HG02763 (cell line): ENCODE measurements at regions not wholly inside any gene's neighbourhood (a gene's known extent, or its start where the extent isn't known, plus 50 kb on each side); places are given as distances from the start of the nearest gene placed in this dataset.
"Not testable (repeated sequence)": the region's sequence is repeated elsewhere in the genome, so short reads cannot be mapped to it uniquely, and the experiment has no call there.

Experiments
- ATAC-seq: cut with Tn5 transposase; IDR thresholded peaks from one replicate; pipeline ENCODE4 v1.9.1; 2021; ENCODE audit warnings: mild to moderate bottlenecking, moderate library complexity; ENCODE audit not compliant: unreplicated experiment

DNA sequence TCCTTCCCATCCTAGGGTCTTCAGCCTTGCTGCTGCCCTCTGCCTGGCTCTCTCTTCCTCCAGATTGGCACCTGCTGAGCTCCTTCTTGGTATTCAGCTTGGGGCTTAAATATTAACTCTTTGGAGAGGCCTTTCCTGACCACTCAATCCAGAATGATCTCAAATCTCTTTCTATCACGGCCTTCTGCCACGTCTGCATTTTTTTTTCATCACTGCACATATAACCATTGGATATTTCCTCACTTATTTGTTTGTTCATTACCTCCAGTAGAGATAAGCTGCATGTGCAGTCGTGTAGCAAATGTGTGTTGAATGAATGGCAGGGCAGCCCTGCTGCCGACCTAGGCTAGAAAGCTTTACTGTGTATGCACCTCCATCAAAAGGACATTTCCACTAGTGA is 51.6 kb upstream of the MPP7 start:
- no peak for ATAC-seq

DNA sequence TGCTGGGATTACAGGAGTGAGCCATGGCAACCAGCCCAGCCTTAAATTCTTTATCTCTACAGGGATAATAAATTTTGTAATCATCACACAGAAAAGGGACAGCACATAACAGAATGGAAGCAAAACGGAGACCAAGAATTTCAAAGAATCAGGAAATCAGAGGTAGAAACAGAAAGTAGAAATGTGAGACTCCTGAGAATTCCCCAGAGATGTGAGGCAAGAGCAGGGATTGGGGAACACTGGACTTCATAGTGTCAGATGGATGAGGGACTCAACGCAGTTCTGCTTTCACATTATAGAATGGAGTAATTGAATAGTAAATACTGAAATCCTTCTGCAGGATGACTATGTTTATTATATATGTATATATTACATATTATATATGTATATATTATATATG is 52.5 kb upstream of the MPP7 start:
- ATAC-seq, result no peak

DNA sequence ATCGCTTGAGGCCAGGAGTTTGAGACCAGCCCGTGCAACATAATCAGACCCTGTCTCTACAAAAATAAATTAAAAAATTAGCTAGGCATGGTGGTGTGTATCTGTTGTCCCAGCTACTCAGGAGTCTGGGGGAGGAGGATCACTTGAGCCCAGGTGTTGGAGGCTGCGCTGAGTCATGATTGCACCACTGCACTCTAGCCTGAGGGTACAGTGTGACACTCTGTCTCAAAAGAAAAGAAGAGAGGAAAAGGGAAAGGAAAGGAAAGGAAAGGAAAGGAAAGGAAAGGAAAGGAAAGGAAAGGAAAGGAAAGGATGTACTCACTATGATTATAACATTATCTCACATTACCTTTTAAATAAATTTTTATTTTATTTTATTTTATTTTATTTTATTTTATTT is 56.5 kb upstream of the MPP7 start:
- ATAC-seq, result no peak

DNA sequence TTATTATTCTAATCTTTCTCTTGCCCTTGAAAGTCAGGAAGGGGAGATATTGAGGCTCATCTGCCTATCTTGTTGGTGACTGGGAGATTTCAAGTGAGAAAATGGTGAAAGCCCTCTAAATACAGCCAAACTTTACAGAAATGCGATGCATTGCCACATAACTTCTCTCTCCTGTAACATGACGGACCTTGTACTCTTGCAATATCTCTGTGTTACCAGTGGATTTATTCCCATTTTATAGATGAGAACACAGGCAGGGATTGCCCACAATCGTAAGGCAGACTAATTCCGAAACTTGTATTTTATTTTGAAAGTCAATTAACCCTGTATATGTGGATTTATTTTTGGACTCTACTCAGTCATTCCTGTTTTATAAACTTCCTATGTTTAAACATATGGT is 57.3 kb upstream of the MPP7 start:
- no peak for ATAC-seq

DNA sequence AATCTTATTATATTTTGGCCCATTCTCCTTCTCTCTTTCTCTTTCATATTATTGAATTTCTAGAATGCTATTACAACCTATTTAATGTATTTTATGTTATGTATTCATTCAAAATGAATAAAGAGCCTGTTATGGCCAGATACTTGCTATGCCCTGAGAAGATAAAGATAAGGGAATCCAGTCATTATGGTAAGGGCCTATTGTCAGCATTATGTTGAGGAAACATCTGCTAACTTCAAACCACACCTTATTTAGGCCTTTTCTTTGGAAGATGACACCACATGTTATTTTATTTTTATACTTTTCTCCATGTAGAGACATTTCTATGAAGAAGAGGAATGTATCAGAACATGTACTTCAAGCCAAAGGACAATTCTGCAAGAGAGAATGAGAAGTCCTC is 60.5 kb upstream of the MPP7 start:
- ATAC-seq, result no peak

DNA sequence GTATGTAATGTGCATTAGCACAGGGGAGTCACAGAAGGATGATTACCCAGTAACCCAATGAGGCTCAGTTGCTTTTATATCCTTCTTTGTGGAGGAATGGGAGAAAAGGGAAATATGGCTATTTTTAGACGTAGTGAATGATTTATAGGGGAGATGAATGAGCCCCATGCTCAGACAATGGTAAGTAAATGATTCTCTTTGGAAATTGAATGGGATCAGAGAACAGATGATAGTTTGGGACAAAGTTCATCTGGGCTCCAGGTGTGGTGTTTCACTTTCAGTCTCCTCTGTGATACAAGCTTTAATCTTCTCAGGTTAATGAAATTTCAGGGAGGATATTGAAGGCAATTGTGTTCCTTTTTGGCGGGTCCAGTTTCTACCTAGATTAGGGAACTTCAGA is 63.0 kb upstream of the MPP7 start:
- no peak for ATAC-seq

DNA sequence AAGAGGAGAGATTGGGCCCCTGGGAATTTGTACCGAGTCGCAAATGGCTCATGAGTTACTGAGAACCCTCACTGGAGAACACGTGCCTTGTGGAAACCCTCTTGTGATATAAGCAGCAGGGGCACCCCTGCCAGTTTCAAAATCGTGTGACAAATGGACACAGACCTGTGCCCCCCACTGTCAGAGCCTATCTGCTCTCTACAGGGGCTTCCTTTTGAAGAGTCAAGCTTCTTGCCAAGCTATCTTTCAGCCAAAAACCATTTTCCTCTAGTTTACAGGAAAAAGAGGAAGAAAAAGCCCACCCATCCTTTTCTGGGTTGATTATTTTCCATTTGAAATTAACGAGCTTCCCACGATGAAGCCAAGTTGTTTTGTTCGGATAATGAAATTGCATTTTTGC is 64.1 kb upstream of the MPP7 start:
- no peak for ATAC-seq

DNA sequence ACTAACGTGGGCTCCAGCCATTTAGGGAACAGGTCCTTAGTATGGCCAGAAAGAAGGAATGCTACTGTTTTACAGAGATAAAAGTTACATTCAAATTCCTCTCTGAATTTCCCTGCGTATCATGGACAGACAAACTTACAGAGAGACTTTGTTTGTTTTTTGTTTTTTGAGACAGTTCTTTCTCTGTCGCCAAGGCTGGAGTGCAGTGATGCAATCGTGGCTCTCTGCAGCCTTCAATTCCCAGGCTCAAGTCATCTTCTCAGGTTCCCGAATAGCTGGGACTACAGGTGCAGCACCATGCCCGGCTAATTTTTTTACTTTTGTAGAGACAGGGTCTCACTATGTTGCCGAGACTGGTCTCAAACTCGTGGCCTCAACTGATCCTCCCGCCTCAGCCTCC is 64.5 kb upstream of the MPP7 start:
- ATAC-seq, result no peak

DNA sequence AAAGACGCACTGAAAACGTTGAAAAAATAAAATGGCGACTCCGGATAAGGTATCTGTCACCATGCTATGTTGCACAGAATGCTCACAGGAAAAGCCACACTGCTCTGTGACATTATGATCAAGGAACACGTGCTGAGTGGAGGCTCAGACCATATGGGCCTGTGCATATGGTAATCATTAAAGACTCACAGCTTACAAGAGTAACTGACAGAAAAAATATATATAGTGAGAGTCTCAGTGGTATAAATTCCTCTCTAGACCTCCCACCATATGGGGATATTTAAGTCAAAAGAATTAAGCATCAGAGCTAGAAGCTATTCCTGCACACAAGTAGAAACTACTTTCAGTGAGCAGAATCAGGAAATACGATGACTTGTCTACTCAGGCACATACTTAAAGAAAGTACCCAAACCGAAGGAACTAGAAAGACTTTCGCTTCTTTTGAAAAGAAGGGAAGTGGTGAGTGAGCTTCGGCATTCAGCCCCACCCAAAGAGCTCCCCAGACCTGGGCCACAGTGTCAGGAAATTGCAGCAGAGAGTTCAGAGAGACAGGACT is 65.1 kb upstream of the MPP7 start:
- ATAC-seq, result peak; percentile 78

DNA sequence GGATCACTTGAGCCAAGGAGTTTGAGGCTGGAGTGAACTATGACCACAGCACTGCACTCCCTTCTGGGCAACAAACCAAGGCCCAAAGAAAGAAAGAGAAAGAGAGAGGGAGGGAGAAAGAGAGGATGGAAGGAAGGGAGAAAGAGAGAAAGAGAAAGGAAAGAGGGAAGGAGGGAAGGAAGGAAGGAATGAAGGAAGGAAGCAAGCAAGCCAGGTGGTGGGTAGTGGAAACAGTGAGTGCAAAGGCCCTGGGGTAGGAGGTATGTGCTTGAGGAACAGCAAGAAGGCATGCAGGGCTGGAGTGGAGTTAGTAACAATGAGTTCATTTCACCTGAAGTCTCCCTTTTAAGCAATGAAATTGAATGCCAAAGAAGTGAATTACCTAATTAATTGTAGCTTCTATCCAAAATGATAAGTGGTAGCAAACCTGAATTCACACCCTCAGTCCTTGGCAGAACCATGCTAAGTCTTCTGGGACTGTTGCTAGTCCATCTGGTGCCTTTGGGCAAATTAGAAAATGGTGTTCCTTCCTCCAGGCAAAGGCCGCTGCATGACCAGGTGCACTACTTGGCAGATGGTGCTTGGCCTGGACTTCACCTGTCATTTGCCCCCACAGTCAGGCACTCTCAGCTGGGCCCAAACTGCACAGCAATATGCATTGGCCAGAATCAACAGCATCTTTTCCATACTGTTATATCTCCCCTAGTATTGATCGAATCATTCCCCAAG is 67.4 kb upstream of the MPP7 start:
- no peak for ATAC-seq

DNA sequence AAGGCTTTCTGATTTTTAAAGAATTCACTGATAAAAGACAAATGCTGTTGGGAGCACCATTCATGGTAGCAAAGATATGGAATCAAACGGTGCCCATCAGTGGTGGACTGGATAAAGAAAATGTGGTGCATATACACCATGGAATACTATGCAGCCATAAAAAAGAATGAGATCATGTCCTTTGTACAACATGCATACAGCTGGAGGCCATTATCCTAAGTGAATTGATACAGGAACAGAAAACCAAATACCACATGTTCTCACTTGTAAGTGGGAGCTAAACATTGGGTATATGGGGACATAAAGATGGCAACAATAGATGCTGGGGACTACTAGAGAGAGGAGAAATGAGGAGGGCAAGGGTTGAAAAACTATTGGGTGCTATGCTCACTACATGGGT is 68.8 kb upstream of the MPP7 start:
- not testable (repeated sequence) for ATAC-seq

DNA sequence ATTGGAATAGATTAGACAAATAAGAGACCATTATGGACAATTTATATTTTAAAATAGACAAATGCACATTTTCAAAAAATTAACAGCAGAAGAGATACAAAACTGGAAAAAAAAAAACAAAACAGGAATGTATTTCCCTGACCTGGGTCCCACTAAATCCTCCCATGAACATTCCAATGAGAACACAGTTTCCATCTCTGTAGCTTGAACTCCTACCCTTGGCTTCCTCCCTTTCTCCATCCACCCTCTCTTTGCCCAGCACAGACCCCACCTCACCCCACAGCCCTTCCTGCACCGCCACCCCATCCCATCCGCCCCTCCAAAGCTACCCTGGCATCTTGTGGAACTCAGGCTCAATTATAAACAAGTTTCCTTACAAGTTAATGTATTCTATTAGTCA is 71.2 kb upstream of the MPP7 start:
- no peak for ATAC-seq

DNA sequence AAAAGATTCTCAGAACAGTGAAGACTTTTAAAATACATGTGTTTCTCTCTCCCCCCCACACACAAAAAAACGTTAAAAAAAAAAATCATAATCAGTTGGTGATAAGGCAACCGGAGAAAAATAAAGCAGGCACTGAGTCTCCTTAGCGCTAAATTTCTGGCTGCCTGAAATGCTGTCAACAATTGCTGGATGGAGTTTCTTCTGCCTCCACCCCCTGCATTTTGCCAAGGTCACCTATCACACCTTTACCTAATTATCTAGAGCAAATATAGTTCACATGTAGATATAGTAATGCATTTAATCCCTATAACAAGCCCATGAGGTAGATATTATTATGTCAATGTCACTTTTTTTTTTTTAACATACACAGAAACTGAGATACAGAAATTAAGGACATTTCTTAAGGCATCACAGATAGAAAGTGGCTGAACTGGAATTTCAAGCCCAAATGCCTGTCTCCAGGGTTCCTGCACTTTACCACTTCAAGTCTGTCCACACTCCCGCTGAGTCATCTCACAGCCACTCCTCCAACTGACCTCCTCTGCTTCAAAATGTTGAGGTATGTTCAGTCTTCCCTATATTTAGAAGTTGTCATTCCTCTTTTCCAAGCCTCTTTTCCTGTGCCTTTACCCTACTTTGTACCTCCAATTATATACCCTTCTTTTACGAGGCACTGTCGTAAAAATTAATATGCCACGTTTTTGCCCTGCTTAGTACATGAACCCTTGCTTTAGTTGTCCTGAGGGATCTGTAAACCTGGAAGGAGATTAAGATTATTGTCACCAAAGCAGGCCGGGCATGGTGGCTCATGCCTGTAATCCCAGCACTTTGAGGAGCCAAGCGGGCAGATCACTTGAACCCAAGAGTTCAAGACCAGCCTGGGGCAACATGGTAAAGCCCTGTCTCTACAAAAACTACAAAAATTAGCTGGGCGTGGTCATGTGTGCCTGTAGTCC is 72.8 kb upstream of the MPP7 start:
- ATAC-seq, result no peak

DNA sequence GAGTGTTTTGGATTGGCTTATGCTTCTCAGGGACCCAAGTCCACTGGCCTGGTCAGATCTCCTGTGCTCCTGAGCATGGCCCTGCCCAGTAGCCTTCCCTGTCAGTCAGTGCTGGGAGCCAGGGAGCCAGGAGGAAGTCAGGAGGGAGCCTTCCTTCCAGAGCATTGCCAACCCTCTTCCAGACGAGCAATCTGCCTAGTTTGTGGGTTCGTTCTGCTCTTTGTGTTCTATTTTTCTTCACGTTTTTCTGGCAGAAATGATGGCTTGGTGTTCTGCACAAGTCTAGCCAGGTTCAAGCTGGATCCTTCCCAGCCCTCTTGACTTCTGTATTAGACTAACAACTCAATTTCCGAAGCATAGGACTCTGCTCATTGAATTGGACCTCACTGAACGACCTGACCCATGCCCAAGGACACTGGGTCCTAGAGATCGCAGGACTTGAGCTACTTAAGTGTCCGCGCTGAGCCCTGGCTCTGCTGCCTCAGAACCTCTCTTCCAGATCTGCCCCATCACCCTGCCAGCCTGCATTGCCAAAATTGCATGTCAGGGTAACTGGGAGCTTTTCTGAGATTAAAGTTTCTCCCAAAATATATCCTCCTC is 76.2 kb upstream of the MPP7 start:
- ATAC-seq, result no peak

DNA sequence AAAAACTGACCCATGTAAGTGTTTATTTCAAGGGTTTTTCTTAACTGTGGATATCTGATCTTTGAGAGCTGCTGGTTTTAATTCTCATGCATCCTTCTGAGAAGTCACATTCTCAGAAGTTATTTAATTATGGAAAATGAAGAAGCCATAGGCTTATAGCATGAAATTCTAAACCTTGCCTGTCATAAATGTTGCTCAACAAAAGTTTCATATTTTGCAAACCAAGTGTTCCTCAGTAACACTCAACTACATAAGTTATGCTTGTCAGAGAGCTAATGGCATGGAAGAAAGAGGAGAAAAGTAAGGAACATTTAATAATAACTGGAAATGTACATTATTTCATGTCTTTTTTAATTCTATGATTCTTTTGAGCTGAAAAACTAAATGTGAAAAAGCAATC is 78.6 kb upstream of the MPP7 start:
- ATAC-seq, result no peak

DNA sequence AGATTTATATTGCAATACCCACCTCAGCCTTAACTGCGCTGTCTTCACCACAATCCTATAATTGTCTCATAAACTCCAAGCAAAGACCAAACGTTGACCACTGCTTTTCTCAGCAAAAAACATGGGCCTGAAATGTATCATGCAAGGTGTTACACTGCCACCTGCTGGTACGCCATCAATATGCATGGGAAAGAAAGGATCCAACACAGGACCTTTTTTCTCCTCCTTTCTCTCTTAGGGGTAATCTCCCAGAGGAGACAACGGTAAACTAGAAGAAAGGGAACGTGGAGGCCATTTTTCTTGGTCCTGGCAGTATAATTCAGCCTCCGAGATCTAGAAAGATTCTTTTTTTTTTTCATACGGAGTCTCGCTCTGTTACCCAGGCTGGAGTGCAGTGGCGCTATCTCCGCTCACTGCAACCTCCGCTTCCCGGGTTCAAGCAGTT is 79.1 kb upstream of the MPP7 start:
- peak; percentile 56 for ATAC-seq

DNA sequence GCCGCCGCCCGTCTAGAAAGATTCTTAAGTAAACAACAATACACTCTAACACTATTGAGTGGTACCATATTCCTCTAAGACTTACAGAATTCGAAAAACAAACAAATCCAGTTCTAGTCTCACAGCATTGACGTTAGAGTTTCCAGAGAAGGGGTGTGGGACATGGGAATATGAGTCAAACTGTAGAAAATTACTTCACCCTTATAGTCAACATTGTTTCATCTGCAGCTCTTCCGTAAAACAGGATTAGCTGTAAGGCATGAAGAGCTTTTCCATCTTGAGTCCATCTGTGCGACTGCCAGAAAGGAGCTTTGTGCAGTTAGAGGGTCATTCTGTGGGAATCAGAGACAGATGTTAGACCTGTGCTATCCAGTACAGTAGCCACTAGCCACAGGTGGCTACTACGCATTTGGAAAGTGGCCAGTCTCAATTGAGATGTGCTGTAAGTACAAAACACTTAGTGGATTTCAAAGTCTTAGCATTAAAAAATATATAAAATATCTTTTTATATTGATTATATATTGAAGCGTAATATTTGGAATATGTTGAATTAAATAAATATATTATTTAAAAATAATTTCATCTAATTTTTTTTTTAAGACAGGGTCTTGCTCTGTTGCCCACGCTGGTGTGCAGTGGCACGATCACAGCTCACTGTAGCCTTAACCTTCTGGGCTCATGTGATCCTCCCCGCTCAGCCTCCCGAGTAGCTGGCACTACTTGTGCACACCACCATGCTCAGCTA is 79.8 kb upstream of the MPP7 start:
- no peak for ATAC-seq

DNA sequence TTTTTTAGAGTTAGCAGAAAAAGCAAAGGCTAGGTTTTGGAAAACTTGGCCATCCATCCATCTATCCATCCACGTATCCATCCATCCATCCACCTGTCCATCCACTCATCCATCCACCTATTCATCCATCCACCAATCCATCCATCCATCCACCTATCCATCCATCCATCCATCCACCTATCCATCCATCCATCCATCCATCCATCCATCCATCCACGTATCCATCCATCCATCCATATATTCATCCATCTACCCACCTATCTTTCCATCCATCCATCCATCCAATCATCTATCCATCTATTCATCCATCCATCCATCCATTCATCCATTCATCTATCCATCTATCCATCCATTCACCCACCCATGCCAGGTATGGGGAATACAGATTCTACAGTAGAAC is 81.7 kb upstream of the MPP7 start:
- no peak for ATAC-seq

DNA sequence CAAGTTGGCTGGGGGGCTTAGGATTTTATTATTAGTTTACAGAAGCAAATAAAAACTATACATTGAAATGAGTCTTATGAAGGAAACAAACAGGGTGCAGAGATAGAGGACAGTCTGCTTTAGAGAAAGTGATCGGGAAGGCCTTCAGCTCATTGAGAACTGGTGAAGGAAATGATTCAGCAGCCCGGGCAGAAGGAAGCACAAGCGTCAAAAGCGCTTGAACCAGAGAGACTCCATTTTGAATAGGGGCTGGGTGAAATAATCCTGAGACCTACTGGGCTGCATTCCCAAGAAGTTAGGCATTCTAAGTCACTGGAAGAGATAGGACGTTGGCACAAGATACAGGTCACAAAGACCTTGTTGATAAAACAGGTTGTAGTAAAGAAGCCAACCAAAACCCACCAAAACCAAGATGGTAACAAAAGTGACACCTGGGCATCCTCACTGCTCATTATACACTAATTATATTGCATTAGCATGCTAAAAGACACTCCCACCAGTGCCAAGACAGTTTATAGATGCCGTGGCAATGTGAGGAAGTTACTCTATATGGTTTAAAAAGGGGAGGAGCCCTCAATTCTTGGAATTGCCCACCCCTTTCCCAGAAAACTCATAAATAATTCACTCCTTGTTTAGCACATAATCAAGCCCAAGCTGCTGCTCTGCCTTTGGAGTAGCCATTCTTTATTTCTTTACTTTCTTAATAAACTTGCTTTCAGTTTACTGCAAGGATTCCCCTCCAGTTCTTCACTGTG is 83.1 kb upstream of the MPP7 start:
- ATAC-seq, result no peak

DNA sequence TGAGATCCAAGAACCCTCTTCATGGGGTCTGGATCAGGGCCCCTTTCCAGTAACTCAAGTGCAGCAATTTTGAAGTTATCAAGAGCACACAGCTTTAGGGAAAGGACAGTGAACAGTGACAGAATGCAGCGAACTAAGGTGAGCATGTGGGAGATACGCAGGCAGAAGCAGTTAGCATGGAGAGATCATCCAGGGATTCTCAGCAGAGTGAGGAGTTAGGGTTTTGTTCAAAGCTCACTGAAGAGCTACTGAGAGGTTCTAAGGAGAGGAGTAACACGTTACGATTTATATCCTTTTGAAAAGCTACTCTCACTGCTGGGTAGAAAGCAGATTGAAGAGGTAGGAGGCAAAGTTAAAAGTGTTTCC is 83.6 kb upstream of the MPP7 start:
- no peak for ATAC-seq
